ENCODE measurements at regions not wholly inside any gene's neighbourhood (a gene's known extent, or its start where the extent isn't known, plus 50 kb on each side); places are given as distances from the start of the nearest gene placed in this dataset.

DNA sequence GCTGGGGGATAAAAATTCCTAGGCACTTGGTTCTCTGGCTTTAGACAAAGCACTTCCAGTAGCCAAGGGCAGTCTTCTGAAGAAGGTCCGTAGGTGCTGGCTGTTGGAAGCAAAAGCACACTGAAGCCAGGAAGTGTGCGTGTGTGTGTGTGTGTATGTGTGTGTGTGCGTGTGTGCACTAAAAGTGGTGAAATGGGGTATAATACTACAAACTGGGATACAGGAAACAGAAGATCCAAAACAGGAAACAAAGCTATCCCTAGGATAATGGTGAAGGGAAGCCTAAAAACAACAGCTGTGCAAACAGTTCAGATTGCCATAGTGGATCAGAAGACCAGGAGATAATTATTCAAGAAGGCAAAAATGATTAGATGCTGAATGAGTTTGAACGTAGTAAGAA is 103.4 kb downstream of the IL20RB start:
- DNase-seq: peak; percentile 14

- no peak for DNase-seq
Observed at GRCh38 chr3:137062250-137062649, 104.5 kb downstream of the IL20RB start.

DNA sequence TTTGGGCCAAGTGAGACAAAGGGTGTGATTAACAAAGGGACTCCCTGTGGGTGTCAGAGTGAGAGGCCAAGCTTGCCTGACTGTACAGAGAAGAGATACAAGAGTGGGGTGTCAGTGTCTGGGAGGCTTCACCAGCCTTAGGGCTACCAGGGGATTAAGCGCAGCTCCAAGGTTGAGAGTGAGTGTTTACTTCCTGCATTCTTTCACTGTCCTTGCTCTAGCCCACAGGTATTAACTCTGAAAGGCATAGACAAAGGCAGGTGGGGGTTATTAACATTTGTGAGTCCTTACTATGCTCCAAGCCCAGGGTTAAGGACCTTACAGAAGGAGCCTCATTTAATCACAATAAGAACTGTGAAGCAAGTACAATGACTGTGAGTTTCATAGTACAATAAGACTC is 107.6 kb downstream of the IL20RB start:
- no peak for DNase-seq

- no peak for DNase-seq
Observed at GRCh38 chr3:137066092-137066491, 108.3 kb downstream of the IL20RB start.

- no peak for DNase-seq
Observed at GRCh38 chr3:137071104-137071503, 113.3 kb downstream of the IL20RB start.

GRCh38 chr3:137075020-137075419 is 117.2 kb downstream of the IL20RB start:
- DNase-seq: no peak

- DNase-seq: no peak
Observed at GRCh38 chr3:137078040-137078439, 120.3 kb downstream of the IL20RB start.

- DNase-seq: no peak
Observed at GRCh38 chr3:137079571-137079970, 121.8 kb downstream of the IL20RB start.

- DNase-seq: no peak
Observed at GRCh38 chr3:137081711-137082110, 123.9 kb downstream of the IL20RB start.

- no peak for DNase-seq
Observed at GRCh38 chr3:137082763-137083162, 125.0 kb downstream of the IL20RB start.

- DNase-seq: no peak
Observed at GRCh38 chr3:137083332-137083731, 125.5 kb downstream of the IL20RB start.

- no peak for DNase-seq
Observed at GRCh38 chr3:137084586-137084985, 126.8 kb downstream of the IL20RB start.

DNA sequence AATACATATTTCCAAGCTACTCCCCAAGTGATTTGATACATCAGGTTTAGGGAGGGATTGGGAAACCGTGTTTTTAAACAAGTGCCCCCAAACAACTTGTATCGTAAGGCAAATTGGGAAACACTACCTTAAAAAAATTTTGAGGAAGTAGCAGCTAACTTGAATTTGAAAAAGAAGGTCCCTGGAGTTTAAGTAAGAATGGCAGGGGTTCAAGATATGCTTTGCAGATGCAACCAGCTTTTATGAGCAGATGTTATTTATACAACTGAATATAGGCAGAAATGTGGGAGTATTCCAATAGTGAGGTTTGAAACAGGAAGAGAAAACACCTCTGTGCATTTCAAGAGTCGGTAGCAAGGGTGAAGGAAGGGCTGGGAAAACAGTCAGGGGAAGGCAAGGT is 139.6 kb downstream of the IL20RB start:
- DNase-seq: no peak

DNA sequence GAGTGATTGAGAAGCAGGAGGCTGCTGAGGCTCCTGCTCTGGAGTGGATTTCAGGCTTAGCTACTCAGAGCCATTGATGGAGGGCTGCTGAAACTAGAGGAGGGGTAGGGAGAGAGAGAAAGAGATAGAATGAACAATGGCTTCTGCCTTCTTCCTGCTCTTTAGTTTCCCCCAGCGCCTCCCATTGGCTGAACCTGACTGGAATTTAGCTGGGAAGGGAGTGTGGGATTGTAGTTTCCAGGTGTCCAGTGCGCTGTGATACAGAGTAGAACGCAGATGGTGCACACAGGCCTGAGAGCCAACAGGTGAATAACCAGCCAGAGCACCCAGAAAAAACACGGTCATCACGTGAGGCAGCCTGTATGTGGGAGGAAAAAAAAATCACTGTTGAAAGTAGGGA is 140.1 kb downstream of the IL20RB start:
- no peak for DNase-seq

- no peak for DNase-seq
Observed at GRCh38 chr3:137099364-137100219, 141.8 kb downstream of the IL20RB start.

- no peak for DNase-seq
Observed at GRCh38 chr3:137100326-137100725, 142.5 kb downstream of the IL20RB start.

GRCh38 chr3:137103739-137104138 is 146.0 kb downstream of the IL20RB start:
- DNase-seq: no peak

GRCh38 chr3:137105277-137105977 is 147.6 kb downstream of the IL20RB start:
- DNase-seq: peak; percentile 54

GRCh38 chr3:137106612-137107240 is 148.9 kb downstream of the IL20RB start:
- DNase-seq: no peak

DNA sequence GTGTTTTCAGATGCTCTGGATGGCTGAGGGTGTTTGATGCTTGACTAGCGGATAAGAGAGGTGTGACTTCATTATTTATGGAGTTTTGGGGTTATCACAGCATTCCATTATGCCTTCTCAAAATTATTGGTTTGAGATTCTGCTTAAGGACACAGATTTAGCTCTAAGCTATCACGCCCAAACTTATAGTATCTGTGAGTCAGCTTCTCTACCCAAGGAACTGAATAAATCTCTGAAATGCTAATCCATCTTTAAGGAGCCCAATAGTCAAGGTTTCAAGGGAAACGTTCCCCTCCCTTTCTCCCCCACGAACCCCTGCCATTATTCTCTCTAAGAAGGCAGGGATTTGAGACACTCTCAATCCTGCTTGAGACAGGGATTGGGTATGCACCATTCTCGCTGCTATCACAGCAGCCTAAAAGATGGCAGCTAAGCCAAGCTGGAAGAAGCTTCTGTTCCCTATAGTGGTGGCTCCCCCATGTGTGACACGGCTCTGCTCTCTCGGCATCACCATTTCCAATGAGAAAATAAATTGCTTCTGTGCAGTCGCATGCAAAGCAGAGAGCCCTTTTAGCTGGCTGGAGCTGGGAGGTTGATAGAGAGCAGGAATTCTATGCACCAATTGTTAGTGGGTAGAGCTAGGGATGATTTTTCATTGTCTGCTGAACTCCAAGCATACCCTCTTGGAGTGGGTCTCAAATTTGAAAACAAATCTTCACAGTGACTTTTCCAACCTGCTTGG is 151.1 kb downstream of the IL20RB start:
- DNase-seq: no peak

DNA sequence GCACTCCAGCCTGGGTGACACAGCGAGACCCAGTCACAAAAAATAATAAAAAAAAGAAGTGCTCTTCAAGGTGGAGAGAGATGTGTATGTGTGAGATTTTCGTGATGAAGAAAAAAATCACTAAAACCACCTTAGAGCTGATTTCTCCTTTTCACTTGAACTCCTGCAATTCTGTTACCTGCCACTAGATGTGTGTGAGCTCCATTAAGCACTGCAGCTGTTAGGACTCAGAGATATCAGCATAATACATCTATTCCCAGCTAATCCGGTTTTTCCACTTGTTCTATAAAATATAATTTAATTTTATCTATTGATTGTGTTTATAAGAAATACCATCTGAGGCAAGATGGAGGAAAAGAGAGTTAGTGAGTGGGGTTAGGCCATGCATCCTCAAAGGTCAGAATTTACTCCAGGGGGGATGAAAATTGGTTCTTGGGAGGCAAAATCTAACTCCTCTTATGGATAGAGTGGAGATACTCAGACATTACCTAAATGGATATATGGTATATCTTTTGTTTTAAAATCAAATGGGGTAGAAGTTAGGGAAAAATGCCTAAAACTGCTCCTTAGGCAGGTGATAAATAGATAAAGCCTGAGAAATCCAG is 152.7 kb downstream of the IL20RB start:
- peak; percentile 18 for DNase-seq

GRCh38 chr3:137111497-137111896 is 153.7 kb downstream of the IL20RB start:
- no peak for DNase-seq

DNA sequence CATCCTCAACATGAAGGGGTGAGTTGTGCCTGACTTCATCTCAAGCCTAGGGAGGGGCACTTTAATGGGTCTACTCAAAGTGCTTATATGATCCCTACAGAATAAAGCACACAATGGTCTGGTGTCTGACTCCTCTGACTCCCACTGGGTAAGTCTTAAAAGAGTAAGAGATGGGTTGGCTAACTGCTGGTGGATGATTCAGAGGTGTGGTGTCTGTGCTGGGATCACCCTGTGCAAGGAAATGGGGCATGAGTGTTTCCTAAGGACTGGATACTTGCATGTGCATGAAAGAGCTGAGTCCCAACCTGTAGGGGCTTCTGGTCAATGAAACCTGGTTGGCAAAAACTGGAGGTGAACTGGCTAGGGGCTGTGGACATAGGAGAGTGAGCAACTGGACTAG is 158.8 kb downstream of the IL20RB start:
- DNase-seq: no peak

Measured in NCI-H69 (cell line).